Testis (tissue), 2 donors: ENCODE measurements at regions not wholly inside any gene's neighbourhood (a gene's known extent, or its start where the extent isn't known, plus 50 kb on each side); places are given as distances from the start of the nearest gene placed in this dataset.

Experiments
- DNase-seq: peaks from one replicate; pipeline ENCODE4 v3.0.0-alpha.2; 2019
- H3K27ac ChIP-seq, 2 donors: fragments of 200-600 bp; sonication (generic); one replicate each; pipeline ENCODE4 v1.5.1; 2019
- H3K27me3 ChIP-seq: fragments of 200-600 bp; sonication (generic); one replicate; pipeline ENCODE4 v1.5.1; 2019
- H3K36me3 ChIP-seq: fragments of 200-600 bp; sonication (generic); one replicate; pipeline ENCODE4 v1.5.1; 2017; ENCODE audit warnings: low read depth; ENCODE audit errors: missing control alignments
- H3K4me1 ChIP-seq: fragments of 200-600 bp; sonication (generic); one replicate; pipeline ENCODE4 v1.5.1; 2019
- H3K4me3 ChIP-seq, 2 donors: fragments of 200-600 bp; sonication (generic); one replicate each; pipeline ENCODE4 v1.5.1; 2017 to 2019
- H3K9me3 ChIP-seq: fragments of 200-600 bp; sonication (generic); one replicate; pipeline ENCODE4 v1.5.1; 2017
- CTCF ChIP-seq, 3 experiments: fragments of 450-650 bp in 2 of 3; fragments of 200-600 bp in 1 of 3; sonication (generic) in 1 of 3; IDR thresholded peaks; one replicate each; pipeline ENCODE4 v1.5.1; 2016 to 2019; ENCODE audit warnings: antibody characterized with exemption in 3 of 3, mild to moderate bottlenecking in 2 of 3, moderate library complexity in 1 of 3
- POLR2A ChIP-seq: fragments of 450-650 bp; IDR thresholded peaks from one replicate; pipeline ENCODE4 v1.6.1; 2017; ENCODE audit warnings: antibody characterized with exemption, mild to moderate bottlenecking, moderate library complexity
- WGBS, 2 donors: methylation state at CpG; one replicate each; pipeline ENCODE4 v1.1.5; 2018; 5-methylcytosine and 5-hydroxymethylcytosine counted together
- intact Hi-C: fragments of 100-400 bp; cut with DNase I; formaldehyde crosslinking; loops from one replicate; pipeline ENCODE4 v1.15.1; 2023; ENCODE audit warnings: low total_unique reads

- TF ChIP-seq CTCF (IDR thresholded peaks at IDR 0.05) (no peak), POLR2A (no peak)
- H3K4me3 ChIP-seq, result no peak overlapping the region
- no peaks in the 10 kb centered on the region for H3K9me3 ChIP-seq
- H3K27ac ChIP-seq, result no peak overlapping the region
- intact Hi-C loops, result no loop called here
- no peaks in the 10 kb centered on the region for H3K27me3 ChIP-seq
- no peak for DNase-seq
- no peaks in the 10 kb centered on the region for H3K36me3 ChIP-seq
- H3K4me1 ChIP-seq, result no peaks in the 10 kb centered on the region
These were observed 72.7 kb upstream of the SPRY2 start for GRCh38 chr13:80413611-80414010.

GRCh38 chr13:80408270-80408669 is 67.3 kb upstream of the SPRY2 start:
- Histone ChIP-seq H3K4me3 (no peak overlapping the region), H3K36me3 (no peaks in the 10 kb centered on the region), H3K27me3 (no peaks in the 10 kb centered on the region), H3K9me3 (no peaks in the 10 kb centered on the region), H3K27ac (no peak overlapping the region), H3K4me1 (no peaks in the 10 kb centered on the region)
- intact Hi-C loops, result no loop called here
- TF ChIP-seq POLR2A, result no peak
- TF ChIP-seq CTCF (IDR thresholded peaks at IDR 0.05), result no peak
- no peak for DNase-seq
- 93 to 94% methylated on average over 5 of the region's 5 CpGs for WGBS, 2 donors

GRCh38 chr13:80400865-80401426 is 60.0 kb upstream of the SPRY2 start:
- TF ChIP-seq CTCF (IDR thresholded peaks at IDR 0.05) (no peak), POLR2A (no peak)

GRCh38 chr13:80400164-80400864 is 59.4 kb upstream of the SPRY2 start:
- 74 to 88% methylated on average over 3 of the region's 3 CpGs for WGBS, 2 donors

More at GRCh38 chr13:80400865-80401426, 60.0 kb upstream of the SPRY2 start:
- H3K9me3 ChIP-seq, result no peaks in the 10 kb centered on the region
- H3K4me1 ChIP-seq, result no peaks in the 10 kb centered on the region
- H3K27me3 ChIP-seq, result no peaks in the 10 kb centered on the region
- H3K36me3 ChIP-seq, result no peaks in the 10 kb centered on the region
- H3K27ac ChIP-seq, result no peak overlapping the region
- 79 to 85% methylated on average over 5 of the region's 5 CpGs for WGBS, 2 donors
- no peak for DNase-seq
- H3K4me3 ChIP-seq, result no peak overlapping the region
- intact Hi-C loops, result no loop called here

More at GRCh38 chr13:80400164-80400864, 59.4 kb upstream of the SPRY2 start:
- no peak overlapping the region for H3K4me3 ChIP-seq
- H3K4me1 ChIP-seq, result no peaks in the 10 kb centered on the region
- H3K36me3 ChIP-seq, result no peaks in the 10 kb centered on the region
- H3K9me3 ChIP-seq, result no peaks in the 10 kb centered on the region
- DNase-seq, result no peak
- TF ChIP-seq POLR2A (no peak), CTCF (IDR thresholded peaks at IDR 0.05) (no peak)
- intact Hi-C loops, result no loop called here
- no peaks in the 10 kb centered on the region for H3K27me3 ChIP-seq
- H3K27ac ChIP-seq, result no peak overlapping the region
